MG63 (cell line): ENCODE measurements at regions not wholly inside any gene's neighbourhood (a gene's known extent, or its start where the extent isn't known, plus 50 kb on each side); places are given as distances from the start of the nearest gene placed in this dataset.
A peak's percentile ranks its signal among the peaks of the same experiment; 100 is the strongest.

Experiments
- DNase-seq: peaks from one replicate; pipeline ENCODE4 v3.0.0-alpha.2; 2020
- H3K27me3 ChIP-seq: fragments of 250-450 bp; sonication (Bioruptor Pico); 2 replicates; pipeline ENCODE4 v1.5.1; 2020; ENCODE audit warnings: mild to moderate bottlenecking, moderate library complexity
- H3K36me3 ChIP-seq: fragments of 250-450 bp; sonication (Bioruptor Pico); 2 replicates; pipeline ENCODE4 v1.5.1; 2020; ENCODE audit warnings: mild to moderate bottlenecking, moderate library complexity
- H3K4me3 ChIP-seq: fragments of 250-450 bp; sonication (Bioruptor Pico); 2 replicates; pipeline ENCODE4 v1.5.1; 2020; ENCODE audit warnings: mild to moderate bottlenecking, moderate library complexity
- H3K9me3 ChIP-seq: fragments of 250-450 bp; sonication (Bioruptor Pico); 2 replicates; pipeline ENCODE4 v1.5.1; 2020; ENCODE audit warnings: mild to moderate bottlenecking, moderate library complexity

DNA sequence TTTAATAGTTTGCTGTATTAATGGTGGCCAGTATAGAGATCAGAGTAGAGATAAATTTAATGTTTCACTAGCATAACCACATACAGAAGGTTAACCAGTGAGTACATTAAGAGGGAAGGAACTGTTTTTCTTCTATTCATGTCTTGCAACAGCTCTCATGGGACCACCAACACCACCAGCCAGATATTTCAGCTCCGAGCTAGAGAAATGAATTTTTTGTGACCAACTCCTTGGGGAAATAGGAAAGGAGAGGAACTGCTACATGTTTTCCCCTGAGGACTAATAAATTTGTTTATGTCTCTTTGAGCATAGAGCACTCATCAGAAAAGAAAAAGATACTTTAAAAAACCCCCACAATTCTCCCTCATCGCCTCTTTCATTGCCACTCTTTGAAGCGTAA lies 247.5 kb downstream of the MBNL1 start:
- Histone ChIP-seq H3K36me3 (no peaks in the 10 kb centered on the region), H3K4me3 (no peak overlapping the region), H3K9me3 (no peaks in the 10 kb centered on the region), H3K27me3 (no peaks in the 10 kb centered on the region)
- DNase-seq = no peak

- Histone ChIP-seq H3K36me3 (no peaks in the 10 kb centered on the region), H3K9me3 (no peaks in the 10 kb centered on the region), H3K4me3 (no peak overlapping the region), H3K27me3 (no peaks in the 10 kb centered on the region)
- DNase-seq = no peak
Measured at GRCh38 chr3:152517502-152517901, 248.8 kb downstream of the MBNL1 start.

GRCh38 chr3:152518346-152518745 lies 249.6 kb downstream of the MBNL1 start:
- DNase-seq = no peak
- no peaks in the 10 kb centered on the region for H3K9me3 ChIP-seq
- no peak overlapping the region for H3K4me3 ChIP-seq
- H3K27me3 ChIP-seq = no peaks in the 10 kb centered on the region
- H3K36me3 ChIP-seq = no peaks in the 10 kb centered on the region

GRCh38 chr3:152519376-152519775 lies 250.6 kb downstream of the MBNL1 start:
- H3K36me3 ChIP-seq = no peaks in the 10 kb centered on the region
- no peak overlapping the region for H3K4me3 ChIP-seq
- no peaks in the 10 kb centered on the region for H3K27me3 ChIP-seq
- no peaks in the 10 kb centered on the region for H3K9me3 ChIP-seq
- no peak for DNase-seq

DNA sequence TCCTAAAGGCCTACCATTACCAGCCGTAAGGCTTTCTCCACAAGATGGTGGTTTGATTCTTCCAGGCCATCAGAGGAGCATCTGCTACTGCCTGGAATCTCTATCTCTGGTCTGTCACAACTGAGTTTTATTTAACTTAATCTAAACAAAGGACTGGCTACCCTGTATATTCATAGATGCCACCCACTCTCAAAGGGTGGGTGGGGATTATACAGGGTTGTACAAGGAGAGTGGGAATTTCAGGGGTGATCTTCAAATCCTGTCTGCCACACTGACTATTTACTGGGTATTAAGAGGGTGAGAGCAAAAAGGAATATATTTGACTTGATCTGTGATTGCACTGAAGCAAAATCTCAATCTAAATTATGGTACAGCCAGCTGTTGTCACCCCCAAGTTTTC lies 253.3 kb downstream of the MBNL1 start:
- H3K9me3 ChIP-seq = no peaks in the 10 kb centered on the region

DNA sequence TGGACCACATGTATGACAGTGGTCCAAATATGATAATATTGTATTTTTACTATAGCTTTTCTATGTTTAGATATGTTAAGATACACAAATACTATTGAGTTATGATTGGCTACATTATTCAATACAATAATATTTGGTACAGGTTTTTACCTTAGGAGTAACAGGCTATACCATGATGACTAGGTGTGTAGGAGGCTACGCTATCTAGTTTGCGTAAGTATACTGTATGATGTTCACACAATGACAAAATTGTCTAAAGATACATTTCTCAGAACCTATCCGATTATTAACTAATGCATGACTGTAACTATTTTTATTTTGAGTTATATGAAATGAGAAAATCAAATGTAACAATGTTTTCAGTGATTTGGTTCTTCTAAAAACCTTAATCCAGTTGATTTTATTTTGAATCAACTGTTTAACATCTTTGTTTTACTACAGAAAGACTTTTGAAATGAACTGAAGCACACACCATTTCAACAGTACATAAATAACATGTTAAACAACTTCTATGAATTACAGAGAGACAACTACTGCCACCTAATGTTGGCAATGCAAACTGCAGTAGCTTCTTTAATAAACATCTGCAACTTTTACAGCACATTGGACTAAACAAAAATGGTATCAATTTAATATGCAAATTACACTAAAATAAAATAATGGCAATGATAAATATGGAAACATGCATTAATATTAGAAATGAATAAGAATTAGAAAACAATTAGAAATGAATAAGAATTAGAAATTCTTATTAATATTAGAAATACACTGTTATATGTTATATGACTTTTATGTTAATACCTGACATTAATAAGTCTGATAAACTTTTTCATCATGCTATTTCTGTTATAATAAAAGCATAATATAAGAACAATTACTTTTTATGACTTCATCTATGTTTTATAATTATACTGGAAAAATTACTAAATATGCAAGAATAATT lies 255.7 kb downstream of the MBNL1 start:
- DNase-seq = no peak
- H3K4me3 ChIP-seq = no peak overlapping the region
- H3K27me3 ChIP-seq = no peaks in the 10 kb centered on the region
- no peaks in the 10 kb centered on the region for H3K36me3 ChIP-seq
- no peaks in the 10 kb centered on the region for H3K9me3 ChIP-seq

More for the DNA sequence above, 253.3 kb downstream of the MBNL1 start:
- H3K4me3 ChIP-seq = no peak overlapping the region
- H3K27me3 ChIP-seq = no peaks in the 10 kb centered on the region
- DNase-seq = no peak
- H3K36me3 ChIP-seq = no peaks in the 10 kb centered on the region

DNA sequence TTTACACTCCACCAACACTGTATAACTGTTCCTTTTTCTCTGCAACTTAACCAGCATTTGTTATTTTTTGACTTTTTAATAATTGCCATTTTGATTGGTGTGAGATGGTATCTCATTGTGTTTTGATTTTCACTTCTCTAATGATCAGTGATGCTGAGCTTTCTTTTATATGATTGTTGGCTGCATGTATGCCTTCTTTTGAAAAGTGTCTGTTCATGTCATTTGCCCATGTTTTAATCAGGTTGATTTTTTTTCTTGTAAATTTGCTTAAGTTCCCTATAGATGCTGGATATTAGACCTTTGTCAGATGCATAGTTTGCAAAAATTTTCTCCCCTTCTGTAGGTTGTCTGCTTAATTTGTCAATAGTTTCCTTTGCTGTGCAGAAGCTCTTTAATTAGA lies 263.0 kb downstream of the MBNL1 start:
- no peak for DNase-seq
- no peak overlapping the region for H3K4me3 ChIP-seq

DNA sequence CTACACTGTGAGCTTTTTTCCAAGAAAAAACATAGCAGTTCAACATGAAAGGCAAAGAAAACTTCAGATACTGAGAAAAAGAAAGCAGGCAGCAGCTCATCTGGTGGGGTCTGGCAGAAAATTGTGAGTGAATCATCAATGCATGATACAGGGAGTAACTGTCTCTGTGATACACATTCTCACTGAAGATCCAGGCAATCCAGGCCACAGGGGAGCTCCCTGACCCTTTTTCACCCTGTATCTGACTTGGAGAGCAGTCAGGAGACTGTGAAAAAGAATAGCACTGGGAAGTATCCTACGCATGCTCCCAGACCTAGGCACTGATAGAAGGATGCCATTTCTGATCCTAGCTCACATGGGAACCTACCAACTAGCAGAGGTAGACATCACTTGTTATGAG lies 269.8 kb downstream of the MBNL1 start:
- no peaks in the 10 kb centered on the region for H3K36me3 ChIP-seq
- H3K4me3 ChIP-seq = no peak overlapping the region
- no peaks in the 10 kb centered on the region for H3K27me3 ChIP-seq
- peaks cover 13% of the 10 kb centered on the region for H3K9me3 ChIP-seq
- DNase-seq = no peak

More for the DNA sequence above, 263.0 kb downstream of the MBNL1 start:
- Histone ChIP-seq H3K36me3 (no peaks in the 10 kb centered on the region), H3K27me3 (no peaks in the 10 kb centered on the region), H3K9me3 (no peaks in the 10 kb centered on the region; the same call in 1 of the 2 replicates)

GRCh38 chr3:152539191-152539764 lies 270.5 kb downstream of the MBNL1 start:
- H3K27me3 ChIP-seq = no peaks in the 10 kb centered on the region
- DNase-seq = no peak
- no peaks in the 10 kb centered on the region for H3K36me3 ChIP-seq
- no peak overlapping the region for H3K4me3 ChIP-seq
- peaks cover 13% of the 10 kb centered on the region for H3K9me3 ChIP-seq

DNA sequence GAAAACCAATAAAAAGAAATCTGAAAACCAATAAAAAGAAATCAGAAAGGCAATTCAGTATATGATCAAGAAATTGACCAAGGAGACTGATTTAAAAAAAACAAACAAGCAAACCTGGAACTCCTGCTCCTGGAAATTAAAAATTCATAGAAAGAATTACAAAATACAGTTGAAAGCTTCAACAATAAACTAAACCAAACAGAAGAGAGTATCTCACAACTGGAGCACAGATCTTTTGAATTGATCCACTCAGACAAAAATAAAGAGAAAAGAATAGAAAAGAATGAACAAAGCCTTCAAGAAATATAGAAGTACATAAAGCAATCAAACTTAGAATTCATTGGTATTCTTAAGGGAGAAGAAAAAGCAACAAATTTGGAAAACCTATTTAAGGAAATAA lies 271.4 kb downstream of the MBNL1 start:
- Histone ChIP-seq H3K36me3 (no peaks in the 10 kb centered on the region), H3K4me3 (no peak overlapping the region), H3K9me3 (peaks cover 13% of the 10 kb centered on the region), H3K27me3 (no peaks in the 10 kb centered on the region)
- DNase-seq = no peak

DNA sequence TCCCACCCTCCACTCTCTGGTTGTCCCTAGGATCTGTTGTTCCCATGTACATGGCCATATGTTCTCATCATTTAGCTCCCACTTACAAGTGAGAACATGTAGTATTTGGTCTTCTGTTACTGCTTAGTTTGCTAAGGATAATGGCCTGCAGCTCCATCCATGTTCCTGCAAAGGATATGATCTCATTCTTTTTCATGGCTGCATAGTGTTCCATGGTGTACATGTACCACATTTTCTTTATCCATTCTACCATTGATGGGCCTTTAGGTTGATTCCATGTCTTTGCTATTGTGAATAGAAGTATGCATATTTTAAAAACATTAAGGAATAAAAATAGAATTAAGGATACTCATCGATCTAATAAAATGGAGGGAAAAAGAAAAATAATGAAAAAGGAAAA lies 278.4 kb downstream of the MBNL1 start:
- no peaks in the 10 kb centered on the region for H3K27me3 ChIP-seq
- H3K9me3 ChIP-seq = no peaks in the 10 kb centered on the region
- DNase-seq = no peak
- no peaks in the 10 kb centered on the region for H3K36me3 ChIP-seq
- no peak overlapping the region for H3K4me3 ChIP-seq

DNA sequence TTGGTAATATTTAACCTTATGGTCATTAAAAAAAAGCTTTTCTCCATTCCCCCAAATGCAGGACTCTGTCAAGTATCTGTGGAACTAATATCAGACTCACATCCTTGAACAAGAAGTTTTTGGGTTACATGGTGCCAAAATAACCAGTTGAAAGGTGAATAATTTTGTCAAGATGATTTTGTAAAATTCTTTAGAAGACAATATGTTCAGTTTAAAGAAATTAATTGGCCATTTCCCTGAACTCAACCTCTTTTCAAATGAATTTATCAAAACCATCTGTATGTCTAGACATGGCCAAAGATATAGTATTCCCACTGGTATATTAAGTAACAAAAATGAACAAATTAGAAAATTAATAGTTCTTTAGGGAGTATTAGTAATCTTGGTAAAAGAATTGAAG lies 280.5 kb downstream of the MBNL1 start:
- H3K27me3 ChIP-seq = no peaks in the 10 kb centered on the region
- no peak for DNase-seq
- no peak overlapping the region for H3K4me3 ChIP-seq
- H3K36me3 ChIP-seq = no peaks in the 10 kb centered on the region
- H3K9me3 ChIP-seq = no peaks in the 10 kb centered on the region

- H3K4me3 ChIP-seq = no peak overlapping the region
- H3K27me3 ChIP-seq = no peaks in the 10 kb centered on the region
- H3K9me3 ChIP-seq = no peaks in the 10 kb centered on the region
- no peak for DNase-seq
- no peaks in the 10 kb centered on the region for H3K36me3 ChIP-seq
Measured at GRCh38 chr3:152550284-152550683, 281.6 kb downstream of the MBNL1 start.

DNA sequence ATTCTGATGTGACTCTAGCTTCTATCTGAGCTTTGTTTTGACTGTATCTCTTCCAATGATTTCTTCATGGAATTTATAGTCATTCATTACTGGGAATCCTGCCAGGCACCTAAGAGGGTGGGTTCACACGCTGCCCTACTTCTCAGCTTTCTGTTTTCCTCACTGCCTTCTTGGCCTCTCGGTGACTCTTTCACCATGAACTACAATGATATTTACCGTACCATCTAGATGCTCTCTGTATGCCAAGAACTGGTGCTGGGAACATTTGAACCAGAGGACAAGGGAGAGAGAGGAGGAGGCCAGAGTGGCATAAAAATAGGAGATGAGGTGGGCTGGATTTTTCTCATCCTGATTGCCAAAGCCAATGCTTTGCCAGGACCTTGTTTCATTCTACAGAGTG lies 280.0 kb upstream of the P2RY1 start:
- H3K9me3 ChIP-seq = peaks cover 8% of the 10 kb centered on the region
- DNase-seq = peak; percentile 24

DNA sequence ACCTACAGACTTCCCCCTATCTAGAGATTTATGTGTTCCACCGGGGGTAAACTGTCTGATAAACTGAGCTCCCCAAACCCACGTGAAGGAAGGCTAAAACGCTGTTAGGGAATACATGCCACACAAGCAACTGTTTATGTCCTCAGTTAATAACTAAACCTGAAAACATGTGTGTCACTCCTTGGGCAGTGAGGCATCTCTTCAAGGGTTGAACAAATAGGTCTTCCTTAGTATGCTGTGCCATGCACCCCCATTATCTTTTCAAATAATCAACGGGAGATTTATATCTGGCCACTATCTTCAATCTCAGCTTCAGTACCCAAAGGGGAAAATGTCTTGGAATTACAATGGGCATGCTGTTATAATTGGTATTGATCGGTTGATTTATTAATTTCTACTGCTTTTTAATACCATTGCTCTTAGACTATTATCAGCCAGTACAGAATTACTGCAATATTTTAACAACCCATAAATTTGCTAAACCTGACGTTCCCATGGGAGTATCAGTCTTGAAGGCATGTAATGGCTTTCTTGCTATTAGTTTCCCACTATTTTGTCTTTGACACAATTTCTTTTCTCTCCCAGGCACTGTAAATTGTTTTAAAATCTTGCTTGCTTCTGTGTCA lies 279.2 kb upstream of the P2RY1 start:
- Histone ChIP-seq H3K27me3 (no peaks in the 10 kb centered on the region), H3K36me3 (no peaks in the 10 kb centered on the region), H3K9me3 (peaks cover 11% of the 10 kb centered on the region), H3K4me3 (no peak overlapping the region)
- DNase-seq = no peak

More for the DNA sequence above, 280.0 kb upstream of the P2RY1 start:
- Histone ChIP-seq H3K4me3 (no peak overlapping the region), H3K36me3 (no peaks in the 10 kb centered on the region), H3K27me3 (no peaks in the 10 kb centered on the region)

DNA sequence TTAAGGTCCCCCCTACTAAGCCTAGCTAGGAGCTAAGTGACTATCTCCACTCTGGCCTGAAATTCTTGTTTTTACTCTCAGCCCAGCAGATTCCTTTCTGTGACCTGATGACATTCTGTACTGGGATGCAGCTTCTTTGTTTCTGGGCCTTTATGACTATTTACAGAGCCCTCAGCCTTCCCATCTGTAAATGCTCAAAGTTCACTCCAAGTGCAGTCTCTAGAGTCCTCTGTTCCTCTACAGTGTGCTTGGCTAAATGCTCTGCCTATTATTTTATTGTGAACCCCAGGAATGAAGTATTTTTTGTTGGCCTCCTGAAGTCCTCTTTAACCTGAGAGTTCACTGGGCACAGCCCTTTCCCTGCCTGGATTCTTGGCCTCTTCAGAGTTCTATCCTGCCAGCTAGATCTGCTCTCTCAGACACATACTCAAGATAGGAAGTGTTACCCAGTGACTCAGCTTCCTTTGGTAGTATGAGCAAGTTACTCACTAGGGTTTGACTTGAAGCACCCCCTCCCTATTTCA lies 278.1 kb upstream of the P2RY1 start:
- Histone ChIP-seq H3K27me3 (no peaks in the 10 kb centered on the region), H3K9me3 (peaks cover 11% of the 10 kb centered on the region), H3K4me3 (no peak overlapping the region), H3K36me3 (no peaks in the 10 kb centered on the region)
- peak; percentile 64 for DNase-seq

DNA sequence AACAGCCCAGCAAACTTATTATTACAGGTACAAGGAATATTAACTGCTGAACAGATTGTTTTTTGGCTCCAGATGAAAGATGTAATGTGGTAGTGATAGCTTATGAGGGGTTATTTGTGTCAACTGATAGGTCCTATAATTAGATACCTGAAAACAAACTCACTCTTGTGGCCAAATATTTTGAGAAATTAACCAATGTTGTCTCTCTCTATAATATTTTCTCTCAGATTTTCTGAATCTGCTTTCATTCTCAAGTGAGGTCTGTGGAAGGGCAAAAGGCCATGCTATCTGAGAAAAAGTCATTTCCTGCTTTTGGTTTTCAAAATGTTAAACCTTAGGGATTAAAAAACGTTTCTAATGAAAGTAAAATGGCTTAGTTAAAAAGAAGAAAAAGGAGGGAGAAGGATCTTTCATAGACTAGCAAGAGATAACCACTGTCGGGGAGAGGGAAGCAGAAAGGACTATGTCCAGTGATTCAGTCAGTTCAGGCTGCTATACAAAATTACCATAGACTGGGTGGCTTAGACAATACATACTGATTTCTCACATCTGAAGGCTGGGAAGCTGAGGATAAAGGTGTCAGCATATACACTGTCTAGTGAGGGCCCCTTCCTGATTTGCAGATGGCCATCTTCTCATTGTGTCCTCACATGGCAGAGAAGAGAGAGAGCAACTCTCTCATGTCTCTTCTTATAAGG lies 277.5 kb upstream of the P2RY1 start:
- peaks cover 11% of the 10 kb centered on the region for H3K9me3 ChIP-seq
- H3K36me3 ChIP-seq = no peaks in the 10 kb centered on the region
- no peak overlapping the region for H3K4me3 ChIP-seq
- no peak for DNase-seq
- no peaks in the 10 kb centered on the region for H3K27me3 ChIP-seq
